Left colon (tissue), 2 donors: ENCODE measurements at regions not wholly inside any gene's neighbourhood (a gene's known extent, or its start where the extent isn't known, plus 50 kb on each side); places are given as distances from the start of the nearest gene placed in this dataset.
A peak's percentile ranks its signal among the peaks of the same experiment; 100 is the strongest.
"Not testable (repeated sequence)": the region's sequence is repeated elsewhere in the genome, so short reads cannot be mapped to it uniquely, and the experiment has no call there.

Experiments used
- ATAC-seq: fragments of 200-7000 bp; cut with Tn5 transposase; one replicate; pipeline ENCODE4 v1.9.1; 2020; ENCODE audit warnings: mild to moderate bottlenecking, moderate library complexity
- DNase-seq, 2 donors: peaks; one replicate each; pipeline ENCODE4 v3.0.0-alpha.2; 2020
- intact Hi-C, 2 donors: fragments of 100-400 bp; cut with DNase I in 1 of 2; cut with micrococcal nuclease in 1 of 2; formaldehyde crosslinking; loops; one replicate each; pipeline versions ENCODE4 v1.11.2 to v1.14.0; 2022; cut with DNase I, micrococcal nuclease
- donor health status: DM: no; HTN: no; CAD: no.
- donor health status: DM: yes; HTN: yes; CAD: no.

DNA sequence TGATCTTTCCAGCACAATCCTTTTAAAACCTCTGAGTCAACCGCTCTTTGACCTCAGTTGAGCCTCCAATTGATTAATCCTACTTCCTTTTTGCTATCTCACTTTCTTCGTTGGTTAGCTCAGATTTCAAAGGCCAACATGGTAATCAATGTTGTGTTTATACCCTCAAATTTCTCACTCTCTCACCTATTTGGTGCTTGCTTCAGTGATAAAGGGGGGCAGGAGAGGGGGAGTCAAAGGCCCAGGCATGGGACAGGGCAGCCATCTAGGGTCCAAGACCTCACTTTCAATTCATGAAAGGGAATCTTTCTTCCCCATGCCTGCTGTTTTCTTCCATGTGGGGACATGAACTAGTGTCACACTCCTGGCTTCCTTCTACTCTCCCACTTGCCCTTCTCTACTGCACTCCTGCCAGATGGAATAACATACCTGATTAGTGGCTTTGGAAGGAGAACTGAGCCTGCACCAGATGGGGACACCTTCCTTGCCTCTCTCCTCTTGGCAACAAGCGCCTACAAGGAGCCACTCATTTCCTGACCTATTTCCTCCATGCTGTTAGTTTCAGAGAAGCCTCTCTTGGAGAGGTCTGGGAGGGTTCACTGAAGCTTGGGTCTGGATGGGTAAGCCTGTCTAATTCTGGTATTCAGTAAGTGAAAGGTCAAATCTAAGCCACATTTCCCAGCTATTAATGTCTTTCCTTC lies 73.3 kb upstream of the ARHGAP29 start:
- ATAC-seq (peak; percentile 49), DNase-seq (no peak)
- intact Hi-C loops = no loop called here

DNA sequence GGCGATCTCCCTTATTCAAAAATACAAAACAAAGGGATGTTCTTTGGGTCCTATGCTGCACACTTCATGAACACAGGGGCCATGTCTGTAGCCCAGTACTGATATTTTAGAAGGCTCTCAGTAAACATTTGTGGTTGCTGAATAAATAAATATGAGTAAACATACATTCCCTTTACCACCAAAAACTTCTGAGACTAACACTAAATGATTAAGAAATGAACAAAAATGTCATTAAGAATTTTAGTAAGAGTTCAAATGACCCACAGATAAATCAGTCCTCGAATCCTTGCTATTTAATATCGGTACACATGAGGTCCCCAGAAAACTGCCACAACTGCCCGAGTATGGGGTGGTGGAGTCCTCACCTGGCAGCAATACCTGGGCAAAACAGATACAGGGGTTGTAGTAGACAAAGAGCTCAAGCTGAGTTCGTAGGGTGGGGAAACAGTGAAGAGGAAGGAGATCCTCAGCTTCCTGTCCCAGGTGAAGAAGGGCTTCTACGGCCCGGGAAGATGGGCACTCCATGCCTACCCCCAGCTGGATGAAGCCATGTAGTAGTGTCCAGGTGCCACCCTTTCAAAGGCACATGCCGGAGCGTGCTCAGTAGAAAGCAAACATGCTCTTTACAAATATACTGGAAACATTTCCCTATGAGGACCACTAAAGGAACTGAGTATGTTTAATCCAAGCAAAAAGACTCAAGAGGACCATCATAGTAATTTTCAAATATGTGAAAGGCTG lies 72.6 kb upstream of the ARHGAP29 start:
- no peak for ATAC-seq

DNA sequence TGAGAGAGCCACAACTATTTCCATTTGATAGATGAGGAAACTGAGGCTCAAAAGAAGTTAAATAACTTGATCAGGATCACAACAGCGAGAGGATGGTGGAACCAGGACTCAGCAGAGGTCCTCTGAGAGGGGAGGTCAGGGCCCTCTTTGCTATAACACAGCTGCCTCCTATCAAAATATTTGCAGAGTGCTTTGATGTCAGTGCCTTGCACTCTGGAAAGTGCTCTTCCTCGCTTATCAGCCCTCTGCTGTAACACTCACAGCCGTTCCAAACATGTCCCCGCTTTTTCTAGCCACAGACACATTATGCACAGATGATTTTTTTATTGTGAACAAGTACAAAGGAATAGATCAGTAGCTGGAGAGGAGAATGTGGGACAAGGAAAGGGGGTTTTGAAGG lies 71.8 kb upstream of the ARHGAP29 start:
- ATAC-seq = no peak
- intact Hi-C loops = no loop called here
- DNase-seq = no peak

More for the DNA sequence above, 72.6 kb upstream of the ARHGAP29 start:
- DNase-seq = no peak
- intact Hi-C loops = no loop called here

DNA sequence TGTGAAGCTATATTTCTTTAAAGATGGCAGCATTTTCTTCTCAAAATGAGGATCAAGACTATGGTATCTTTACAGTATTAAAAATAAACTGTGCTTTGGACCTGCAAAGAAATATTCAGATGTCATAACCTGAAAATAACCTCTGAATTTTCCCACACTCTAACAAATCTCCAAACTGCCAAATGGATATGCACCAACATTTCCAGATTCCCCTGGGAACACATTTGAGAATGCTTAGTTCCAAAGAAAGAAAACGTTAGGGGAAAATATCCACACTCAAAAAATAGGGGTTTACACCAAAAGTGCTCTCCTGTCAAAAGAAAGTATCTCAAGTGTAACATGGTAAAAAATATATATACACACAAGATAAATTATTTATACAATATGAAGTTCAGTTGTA lies 69.1 kb upstream of the ARHGAP29 start:
- ATAC-seq (no peak), DNase-seq (no peak)
- intact Hi-C loops = no loop called here

DNA sequence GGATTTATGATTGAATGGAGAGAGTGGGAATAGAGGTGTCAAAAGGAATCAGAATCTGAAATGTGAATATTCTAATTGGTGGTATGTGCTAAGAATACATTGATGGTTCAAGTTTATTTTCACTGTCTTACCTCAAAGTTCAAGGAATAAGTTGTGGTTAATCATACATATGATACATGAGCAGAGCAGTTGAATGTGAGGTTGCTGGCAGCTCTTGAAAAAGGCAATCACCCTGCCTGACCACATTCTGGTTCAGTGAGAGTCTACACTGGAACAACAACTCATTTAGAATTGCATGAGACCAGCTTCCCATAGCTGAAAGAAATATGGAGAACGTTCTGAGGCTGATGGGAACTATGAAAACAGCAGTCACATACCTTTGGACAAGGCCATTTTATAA lies 68.3 kb upstream of the ARHGAP29 start:
- intact Hi-C loops = no loop called here
- no peak for DNase-seq

DNA sequence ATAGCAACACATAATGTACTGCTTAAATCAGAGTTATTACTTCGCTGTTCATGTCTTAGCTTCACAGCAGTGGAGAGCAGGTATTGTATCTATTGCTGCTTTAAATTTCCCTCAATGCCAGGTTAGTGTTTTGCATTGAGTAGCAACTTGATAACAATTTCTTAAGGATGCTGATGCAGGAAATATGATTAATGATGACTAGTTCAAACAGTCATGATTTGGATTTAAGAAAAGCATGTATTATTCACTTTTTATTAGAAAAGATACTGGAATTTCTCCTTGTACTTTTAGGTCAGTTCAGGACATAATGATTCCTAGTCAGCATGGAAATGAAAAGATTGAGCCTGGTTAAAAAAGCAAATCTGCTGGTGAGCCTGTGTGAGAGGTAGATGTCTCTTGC lies 67.2 kb upstream of the ARHGAP29 start:
- no peak for ATAC-seq
- DNase-seq = no peak
- intact Hi-C loops = no loop called here

More for the DNA sequence above, 68.3 kb upstream of the ARHGAP29 start:
- ATAC-seq = no peak

DNA sequence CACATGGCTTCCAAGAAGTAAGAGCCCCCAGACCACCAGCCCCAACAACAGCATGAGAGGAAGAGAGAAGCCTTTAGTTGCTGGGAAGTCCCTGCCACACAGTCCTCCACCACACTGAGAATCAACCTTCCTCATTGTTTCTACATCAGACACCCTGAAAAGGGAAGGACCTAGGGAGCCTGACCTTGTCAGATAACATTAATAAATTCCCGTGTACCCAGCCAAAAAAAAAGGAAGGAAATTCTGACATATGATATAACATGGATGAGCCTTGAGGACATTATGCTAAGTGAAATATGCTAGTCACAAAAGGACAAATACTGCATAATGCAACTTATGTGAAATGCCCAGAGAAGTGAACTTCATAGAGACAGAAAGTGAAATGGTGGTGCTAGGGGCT lies 65.6 kb upstream of the ARHGAP29 start:
- DNase-seq (no peak), ATAC-seq (no peak)
- intact Hi-C loops = no loop called here

DNA sequence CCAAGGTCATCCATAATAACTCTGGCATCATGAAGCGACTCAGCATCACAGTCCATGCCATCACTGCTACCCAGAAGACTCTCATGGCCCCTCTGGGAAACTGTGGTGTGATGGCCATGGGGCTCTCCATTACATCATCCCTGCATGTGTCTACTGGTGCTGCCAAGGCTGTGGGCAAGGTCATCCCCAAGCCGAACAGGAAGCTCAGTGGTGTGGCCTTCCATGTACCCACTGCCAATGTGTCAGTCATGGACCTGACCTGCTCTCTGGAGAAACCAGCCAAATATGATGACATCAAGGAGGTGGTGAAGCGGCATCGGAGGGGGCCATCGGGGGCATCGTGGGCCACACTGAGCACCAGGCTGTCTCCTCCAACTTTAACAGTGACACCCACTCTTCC lies 65.1 kb upstream of the ARHGAP29 start:
- no peak for ATAC-seq

DNA sequence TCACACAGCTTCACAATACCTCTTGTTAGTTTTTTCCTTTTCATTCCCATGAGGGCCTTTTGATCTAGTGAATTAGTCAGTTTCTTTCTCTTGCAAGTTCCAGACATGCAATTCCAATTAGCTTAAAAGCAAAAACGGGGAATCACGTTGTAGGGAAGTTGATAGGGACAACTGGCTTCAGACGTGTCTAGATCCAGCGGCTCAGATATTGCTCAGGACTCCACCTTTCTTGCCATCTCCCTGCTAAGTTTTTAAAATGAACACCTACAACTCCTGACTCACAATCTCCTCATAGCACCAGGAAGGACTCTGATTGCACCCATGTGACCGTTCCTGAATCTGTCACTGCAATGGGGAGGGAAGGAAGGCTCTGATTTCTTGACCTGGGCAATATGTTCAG lies 63.8 kb upstream of the ARHGAP29 start:
- intact Hi-C loops = no loop called here
- DNase-seq (no peak), ATAC-seq (no peak)

More for the DNA sequence above, 65.1 kb upstream of the ARHGAP29 start:
- intact Hi-C loops = no loop called here
- no peak for DNase-seq

DNA sequence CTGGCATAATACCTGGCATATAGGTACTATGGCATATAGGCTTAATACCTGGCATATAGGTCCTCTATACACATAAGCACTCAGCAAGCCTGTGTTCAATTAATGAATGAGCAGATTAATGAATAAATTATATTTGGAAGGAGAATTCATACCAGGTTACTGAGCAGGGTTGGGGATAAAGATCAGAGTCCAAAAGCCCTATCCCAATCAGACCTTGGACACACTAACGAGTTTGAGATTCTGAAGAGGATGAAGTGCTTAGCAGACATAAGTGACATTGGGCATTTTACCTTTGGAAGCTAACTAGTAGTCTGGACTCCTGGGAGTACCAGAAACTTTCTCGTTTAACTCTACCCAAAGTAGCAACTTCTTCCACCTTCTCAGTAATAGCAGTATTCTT lies 63.3 kb upstream of the ARHGAP29 start:
- no peak for ATAC-seq
- DNase-seq = no peak
- intact Hi-C loops = no loop called here

DNA sequence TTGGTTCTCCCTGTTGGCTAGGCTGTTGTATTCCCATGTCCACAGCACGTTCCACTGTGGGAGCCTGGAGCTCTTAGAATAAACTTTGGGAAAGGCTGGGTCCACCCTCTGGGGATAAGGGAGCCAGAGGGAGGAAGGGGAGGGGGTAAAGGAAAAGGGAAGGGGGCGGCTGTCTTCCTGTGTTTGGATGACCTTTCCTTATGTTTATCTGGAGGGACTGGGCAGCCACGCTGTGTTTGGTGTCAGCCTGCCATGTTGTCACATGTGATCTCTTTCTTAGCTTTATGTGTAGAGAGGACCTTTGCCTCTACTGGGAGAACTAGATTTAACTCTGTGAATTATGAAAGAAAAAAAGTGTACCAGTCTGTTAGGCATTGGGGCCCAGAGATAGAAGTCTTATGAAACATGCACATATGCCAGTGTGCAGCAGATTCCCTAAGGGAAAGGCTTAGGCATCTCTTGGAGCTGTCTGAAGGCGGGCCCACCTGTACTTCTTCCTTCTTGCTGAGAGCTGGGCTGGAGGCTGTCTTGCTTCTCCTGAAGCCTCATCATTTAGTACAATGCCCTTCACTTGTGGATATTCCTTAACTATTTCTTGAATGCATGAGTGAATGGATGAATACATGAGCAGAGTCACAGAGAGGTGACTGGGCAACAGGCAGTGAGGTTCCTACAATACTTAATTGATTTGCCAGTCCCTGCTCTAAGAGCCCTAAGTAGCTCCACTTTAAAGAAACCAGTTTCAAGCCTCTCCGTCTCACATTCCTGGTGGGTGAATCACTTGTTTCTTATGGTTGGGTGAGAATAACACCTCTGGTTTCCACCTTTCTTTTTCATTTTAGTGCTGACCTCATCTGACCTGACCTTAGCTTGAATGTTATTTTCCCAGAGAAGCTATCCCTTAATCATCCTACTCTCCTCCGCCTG lies 62.5 kb upstream of the ARHGAP29 start:
- DNase-seq = no peak
- intact Hi-C loops = no loop called here
- ATAC-seq = no peak

DNA sequence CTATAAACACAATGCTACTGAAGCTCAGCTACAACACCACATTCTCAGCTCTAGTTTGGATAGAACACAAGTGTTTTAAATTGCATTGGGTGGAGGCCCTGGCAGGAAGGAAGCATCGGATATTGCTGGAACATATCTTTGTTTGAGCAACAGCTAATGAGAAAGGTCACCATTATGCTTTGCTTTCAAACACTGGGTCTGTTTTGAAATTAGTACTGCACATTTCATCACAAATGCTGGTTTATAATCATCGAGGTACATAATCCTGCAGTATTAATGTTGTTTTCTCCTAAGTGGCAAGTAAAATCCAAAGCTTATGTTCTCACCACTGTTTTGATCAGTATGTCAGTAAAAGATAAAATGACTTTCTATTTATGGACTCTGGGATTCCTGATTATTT lies 61.5 kb upstream of the ARHGAP29 start:
- DNase-seq (no peak), ATAC-seq (no peak)
- intact Hi-C loops = no loop called here

DNA sequence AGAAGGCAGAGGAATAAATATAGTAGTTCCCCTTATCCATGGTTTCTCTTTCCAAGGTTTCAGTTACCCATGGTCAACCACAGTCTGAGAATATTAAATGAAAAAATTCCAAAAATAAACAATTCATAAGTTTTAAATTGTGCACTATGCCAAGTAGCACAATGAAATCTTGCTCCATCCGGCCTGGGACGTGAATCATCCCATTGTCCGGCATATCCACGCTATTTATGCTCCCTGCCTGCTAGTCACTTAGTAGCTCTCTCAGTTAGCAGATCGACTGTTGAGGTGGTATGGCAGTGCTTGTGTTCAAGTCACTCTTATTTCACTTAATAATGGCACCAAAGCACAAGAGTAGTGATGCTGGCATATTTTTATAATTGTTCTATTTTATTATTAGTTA lies 58.6 kb upstream of the ARHGAP29 start:
- ATAC-seq (no peak), DNase-seq (no peak)
- intact Hi-C loops = no loop called here

DNA sequence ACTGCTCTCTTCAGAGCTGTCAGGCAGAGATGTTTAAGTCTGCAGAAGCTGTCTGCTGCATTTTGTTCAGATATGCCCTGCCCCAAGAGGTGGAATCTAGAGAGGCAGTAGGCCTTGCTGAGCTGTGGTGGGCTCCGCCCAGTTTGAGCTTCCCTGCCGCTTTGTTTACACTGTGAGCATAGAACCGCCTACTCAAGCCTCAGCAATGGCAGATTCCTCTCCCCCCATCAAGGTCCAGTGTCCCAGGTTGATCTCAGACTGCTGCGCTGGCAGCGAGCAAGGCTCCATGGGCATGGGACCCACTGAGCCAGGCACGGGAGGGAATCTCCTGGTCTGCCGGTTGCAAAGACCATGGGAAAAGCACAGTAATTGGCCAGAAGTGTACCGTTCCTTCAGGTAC lies 55.6 kb upstream of the ARHGAP29 start:
- intact Hi-C loops, ATAC-seq, DNase-seq: not testable (repeated sequence)

DNA sequence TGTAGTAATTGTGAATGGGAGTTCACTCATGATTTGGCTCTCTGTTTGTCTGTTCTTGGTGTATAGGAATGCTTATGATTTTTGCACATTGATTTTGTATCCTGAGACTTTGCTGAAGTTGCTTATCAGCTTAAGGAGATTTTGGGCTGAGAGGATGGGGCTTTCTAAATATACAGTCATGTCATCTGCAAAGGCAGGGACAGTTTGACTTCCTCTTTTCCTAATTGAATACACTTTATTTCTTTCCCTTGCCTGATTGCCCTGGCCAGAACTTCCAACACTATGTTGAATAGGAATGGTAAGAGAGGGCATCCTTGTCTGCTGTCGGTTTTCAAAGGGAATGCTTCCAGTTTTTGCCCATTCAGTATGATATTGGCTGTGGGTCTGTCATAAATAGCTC lies 51.9 kb upstream of the ARHGAP29 start:
- ATAC-seq, DNase-seq, intact Hi-C loops: not testable (repeated sequence)
